M059J (cell line): ENCODE measurements at regions not wholly inside any gene's neighbourhood (a gene's known extent, or its start where the extent isn't known, plus 50 kb on each side); places are given as distances from the start of the nearest gene placed in this dataset.
"Not testable (repeated sequence)": the region's sequence is repeated elsewhere in the genome, so short reads cannot be mapped to it uniquely, and the experiment has no call there.

Experiments used
- DNase-seq: peaks from one replicate; pipeline ENCODE4 v3.0.0-alpha.2; 2012; ENCODE audit warnings: low read depth

- not testable (repeated sequence) for DNase-seq
Observed at GRCh38 chrX:39277685-39278390, 476.6 kb downstream of the MID1IP1 start.

DNA sequence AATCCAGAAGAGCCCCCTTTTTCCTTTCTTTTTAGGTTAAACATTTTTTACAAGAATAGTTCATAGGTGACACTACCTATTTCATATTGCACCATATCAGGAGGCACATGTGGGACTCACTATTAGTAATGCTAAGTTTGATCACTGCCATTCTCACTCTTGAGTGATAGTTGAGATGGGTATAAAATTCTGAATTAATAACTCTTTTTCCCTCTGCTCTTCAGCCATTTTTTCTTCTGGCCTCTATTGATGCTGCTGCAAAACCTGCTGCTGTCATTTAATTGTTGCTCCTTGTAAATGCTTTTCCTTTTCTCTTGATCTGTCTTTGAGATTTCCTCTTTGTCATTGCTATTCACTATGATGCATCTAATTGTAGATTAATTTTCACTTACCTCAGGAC, 482.0 kb downstream of the MID1IP1 start:
- no peak for DNase-seq

- DNase-seq = no peak
Observed at GRCh38 chrX:39288592-39288991, 487.3 kb downstream of the MID1IP1 start.

DNA sequence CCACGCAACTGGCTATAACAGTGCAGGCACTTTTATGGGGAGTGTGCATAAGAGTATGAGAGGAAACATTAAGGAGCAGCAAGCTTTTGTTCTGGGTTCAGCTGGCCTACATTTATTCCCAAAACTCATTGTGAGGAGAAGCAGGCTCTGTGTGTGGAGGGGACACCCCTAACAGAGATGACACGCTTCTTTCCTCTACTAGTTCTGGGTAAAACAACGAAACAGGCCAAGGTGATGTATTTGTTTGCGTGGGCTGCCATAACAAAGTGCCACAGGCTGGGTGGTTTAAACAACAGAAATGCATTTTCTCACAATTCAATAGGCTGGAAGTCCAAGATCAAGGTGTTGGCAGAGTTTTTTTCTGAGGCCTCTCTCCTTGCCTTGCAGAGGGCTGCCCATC, 488.6 kb downstream of the MID1IP1 start:
- no peak for DNase-seq

DNA sequence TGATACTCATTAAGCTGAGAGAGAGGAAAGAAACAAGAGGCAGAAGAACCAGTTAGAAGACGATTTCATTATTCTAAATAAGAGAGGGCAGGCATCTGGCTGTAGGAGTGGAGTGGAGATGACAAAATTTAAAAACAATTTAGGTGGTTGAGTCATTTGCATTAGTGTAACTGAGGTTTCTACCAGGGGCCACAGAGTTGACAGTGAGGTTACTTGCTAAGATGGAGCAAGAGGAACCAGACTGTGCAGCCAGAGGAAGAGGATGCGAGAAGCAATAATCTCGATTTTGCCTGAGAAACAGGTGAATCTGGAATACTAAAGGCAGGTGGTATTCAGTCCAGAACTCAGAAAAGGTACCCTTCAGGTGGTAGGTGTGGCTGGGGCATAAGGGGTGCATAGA, 491.9 kb downstream of the MID1IP1 start:
- DNase-seq = no peak

DNA sequence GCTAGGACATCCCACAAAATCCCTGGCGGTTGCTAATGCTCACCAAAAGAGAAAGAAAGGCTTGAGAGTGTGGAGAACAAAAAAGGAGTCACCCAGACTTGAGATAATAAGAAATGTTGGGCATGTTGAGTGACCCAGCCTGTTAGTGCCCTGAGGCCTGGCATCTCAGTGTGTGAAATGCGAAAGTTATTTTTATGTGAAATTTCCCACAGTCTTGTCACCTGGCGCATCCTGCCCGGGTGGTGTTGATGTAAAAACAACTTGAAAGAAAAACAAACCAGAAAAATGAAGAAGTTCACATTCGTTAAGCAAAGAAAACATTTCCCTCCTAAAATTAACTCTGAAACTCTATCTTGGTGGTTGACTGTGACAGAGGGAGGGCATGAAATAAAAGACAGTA, 495.2 kb downstream of the MID1IP1 start:
- DNase-seq = no peak

DNA sequence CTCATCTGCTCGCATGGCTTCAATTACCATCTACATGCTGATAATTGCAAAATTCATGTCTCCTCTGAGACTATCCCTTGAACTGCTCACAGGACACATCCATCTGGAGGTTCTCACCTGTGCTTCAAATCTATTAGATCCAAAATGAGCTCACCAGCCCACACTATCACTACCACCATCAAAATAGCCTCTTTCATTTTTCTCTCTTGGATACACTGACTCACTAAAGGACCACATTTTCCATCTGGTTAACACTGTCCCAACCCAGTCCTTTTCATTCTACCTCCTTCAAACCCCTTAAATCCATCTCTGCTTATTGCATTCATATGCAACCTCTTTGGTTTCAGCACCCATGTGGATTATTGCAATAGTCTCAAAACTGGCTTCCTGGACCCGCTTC, 497.6 kb downstream of the MID1IP1 start:
- no peak for DNase-seq

GRCh38 chrX:39299615-39300014, 498.4 kb downstream of the MID1IP1 start:
- no peak for DNase-seq

GRCh38 chrX:39301036-39301435, 499.8 kb downstream of the MID1IP1 start:
- no peak for DNase-seq

GRCh38 chrX:39302838-39303237, 501.6 kb downstream of the MID1IP1 start:
- no peak for DNase-seq

- no peak for DNase-seq
Observed at GRCh38 chrX:39304746-39305145, 503.5 kb downstream of the MID1IP1 start.

- DNase-seq = no peak
Observed at GRCh38 chrX:39307488-39307887, 506.2 kb downstream of the MID1IP1 start.

- DNase-seq = peak; percentile 69
Observed at GRCh38 chrX:39308126-39308525, 506.9 kb downstream of the MID1IP1 start.

- peak; percentile 69 for DNase-seq
Observed at GRCh38 chrX:39309018-39309635, 507.9 kb downstream of the MID1IP1 start.

GRCh38 chrX:39309721-39310152, 508.5 kb downstream of the MID1IP1 start:
- peak; percentile 71 for DNase-seq

DNA sequence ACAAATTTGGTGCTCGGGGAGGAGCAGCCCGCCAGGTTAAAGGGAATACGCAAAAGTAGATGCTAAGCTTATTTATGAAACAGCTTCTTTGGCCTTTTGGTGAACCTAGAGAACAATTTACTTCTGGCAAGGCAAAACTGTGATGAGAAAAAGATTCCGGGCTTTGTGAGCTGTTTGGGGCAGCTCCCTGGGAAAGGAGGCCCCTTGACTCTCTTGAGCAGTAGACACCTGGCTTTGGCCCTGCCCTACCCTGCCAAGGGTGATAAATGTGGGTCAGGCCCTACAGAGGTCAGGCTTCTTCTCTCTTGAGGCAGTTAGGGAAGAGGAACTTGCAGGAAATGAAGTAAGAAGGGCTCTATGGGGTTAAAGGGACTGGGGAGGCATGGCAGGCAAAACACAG, 509.6 kb downstream of the MID1IP1 start:
- DNase-seq = no peak

GRCh38 chrX:39311646-39312045, 510.4 kb downstream of the MID1IP1 start:
- no peak for DNase-seq

DNA sequence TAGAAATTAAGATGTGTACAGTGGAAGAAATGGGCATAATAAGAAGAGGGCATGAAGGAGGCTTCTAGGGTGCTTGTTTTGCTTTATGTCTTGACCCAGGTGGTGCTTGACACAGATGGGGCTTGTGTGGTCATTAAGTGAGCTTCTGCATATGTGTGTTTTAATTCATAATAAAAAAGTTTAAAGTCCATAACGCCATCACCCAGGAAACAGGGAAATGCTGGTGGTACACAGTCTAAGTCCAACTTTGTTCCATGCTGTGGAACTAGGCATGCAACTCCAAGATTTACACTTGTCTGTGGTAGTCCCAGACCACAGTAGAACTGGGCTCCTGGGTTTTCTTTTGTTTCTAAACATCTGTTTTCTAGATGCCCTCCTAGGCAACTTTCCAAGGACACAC, 511.9 kb downstream of the MID1IP1 start:
- no peak for DNase-seq

DNA sequence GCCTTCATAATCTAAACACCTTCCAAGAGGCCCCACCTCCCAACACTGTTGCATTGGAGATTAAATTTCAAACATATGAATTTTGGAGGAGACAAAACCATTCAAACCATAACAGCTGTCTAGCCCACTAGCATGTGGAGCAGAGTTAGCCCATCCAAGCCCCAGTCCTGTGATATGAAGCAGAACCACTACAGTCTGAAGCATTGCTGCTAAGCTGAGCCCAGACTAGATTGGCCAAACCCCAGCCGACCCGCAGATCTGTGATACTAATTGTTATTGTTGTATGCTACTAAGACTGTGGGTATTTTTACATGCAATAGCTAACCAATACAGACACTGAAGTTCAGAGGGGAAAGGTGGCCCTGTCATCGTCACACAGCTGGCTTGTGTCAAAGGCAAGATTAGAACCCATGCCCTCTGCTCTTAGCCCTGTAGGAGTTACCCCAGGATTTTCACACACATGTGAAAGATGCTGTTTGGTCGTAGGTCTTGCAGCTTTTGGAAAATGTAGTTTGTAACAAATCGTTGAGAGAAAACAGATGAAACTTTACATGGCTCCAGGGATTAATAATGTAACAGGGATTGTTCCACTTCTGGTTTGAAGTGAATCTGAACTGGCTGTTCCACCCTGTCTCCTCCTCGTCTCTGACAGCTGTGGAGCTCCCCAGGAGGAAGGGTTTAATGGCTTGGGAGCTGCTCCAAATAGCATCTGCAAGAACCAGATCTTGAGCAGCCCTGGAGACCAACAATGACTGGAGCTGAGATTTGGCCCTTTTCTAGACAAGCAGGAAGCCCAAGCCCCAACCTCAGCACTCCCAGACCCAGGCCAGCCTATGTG, 517.5 kb downstream of the MID1IP1 start:
- no peak for DNase-seq

DNA sequence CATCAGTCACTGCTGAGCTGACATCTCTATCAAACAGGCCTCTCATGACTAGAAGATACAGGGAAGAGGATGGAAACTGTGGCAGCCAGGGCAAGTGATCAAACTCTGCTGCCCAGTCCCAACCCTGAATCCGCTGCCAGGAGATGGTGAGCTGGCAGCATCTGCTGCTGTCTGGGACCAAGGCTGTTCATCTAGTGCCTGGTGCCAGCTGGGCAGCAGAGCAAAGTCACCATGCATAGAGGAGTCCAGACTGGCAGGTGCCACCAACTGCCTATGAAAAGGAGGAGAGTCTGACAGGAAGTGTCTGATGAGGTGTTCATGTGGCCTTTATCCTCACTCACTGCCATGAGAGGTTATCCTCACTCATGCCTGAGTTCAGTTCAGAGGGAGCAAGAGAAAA, 518.9 kb downstream of the MID1IP1 start:
- no peak for DNase-seq

DNA sequence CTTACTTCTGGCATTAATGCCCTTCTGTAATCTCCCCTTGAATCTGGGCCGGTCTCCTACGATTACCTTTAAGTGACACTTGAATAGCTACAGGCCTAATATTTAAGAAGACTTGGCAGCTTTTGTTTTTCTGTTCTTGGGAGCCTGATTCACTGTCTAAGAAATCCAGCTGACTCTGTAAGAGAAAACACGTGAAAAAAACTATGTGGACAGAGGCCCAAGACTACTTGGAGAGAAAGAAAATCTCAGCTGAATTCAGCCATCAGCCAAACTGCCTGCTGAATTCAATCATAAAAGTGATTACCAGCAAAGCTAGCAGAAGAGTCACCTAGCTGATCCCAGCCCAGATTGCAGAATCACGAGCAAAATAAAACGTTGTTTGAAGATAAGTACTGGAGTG, 521.2 kb downstream of the MID1IP1 start:
- DNase-seq = no peak

- no peak for DNase-seq
Observed at GRCh38 chrX:39324233-39324930, 523.1 kb downstream of the MID1IP1 start.
